ENCODE measurements at regions not wholly inside any gene's neighbourhood (a gene's known extent, or its start where the extent isn't known, plus 50 kb on each side); places are given as distances from the start of the nearest gene placed in this dataset.

DNA sequence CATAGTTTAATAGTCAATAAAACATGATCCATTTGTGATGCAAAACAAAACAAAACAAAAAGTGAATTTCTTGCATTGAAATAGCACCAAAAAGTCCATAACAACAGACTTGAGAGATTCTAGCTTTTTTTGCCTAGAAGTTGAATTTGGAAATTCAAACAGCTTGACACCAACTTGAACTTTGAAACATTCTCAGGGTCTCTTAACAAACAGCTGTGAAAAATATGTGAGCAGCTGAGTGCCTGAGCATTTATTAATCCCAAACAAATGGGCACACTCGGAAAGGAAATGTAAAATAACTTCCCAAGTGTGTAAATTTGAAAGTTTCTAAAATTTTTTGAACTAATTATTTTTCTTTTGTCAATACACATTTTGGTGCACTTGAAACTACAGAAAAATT is 56.0 kb upstream of the HMHB1 start:
- DNase-seq (ENCODE audit: low read depth) = no peak
- no peak overlapping the region for H3K4me3 ChIP-seq (ENCODE audit: low read depth, low read length)
- TF ChIP-seq, protein P1, sequence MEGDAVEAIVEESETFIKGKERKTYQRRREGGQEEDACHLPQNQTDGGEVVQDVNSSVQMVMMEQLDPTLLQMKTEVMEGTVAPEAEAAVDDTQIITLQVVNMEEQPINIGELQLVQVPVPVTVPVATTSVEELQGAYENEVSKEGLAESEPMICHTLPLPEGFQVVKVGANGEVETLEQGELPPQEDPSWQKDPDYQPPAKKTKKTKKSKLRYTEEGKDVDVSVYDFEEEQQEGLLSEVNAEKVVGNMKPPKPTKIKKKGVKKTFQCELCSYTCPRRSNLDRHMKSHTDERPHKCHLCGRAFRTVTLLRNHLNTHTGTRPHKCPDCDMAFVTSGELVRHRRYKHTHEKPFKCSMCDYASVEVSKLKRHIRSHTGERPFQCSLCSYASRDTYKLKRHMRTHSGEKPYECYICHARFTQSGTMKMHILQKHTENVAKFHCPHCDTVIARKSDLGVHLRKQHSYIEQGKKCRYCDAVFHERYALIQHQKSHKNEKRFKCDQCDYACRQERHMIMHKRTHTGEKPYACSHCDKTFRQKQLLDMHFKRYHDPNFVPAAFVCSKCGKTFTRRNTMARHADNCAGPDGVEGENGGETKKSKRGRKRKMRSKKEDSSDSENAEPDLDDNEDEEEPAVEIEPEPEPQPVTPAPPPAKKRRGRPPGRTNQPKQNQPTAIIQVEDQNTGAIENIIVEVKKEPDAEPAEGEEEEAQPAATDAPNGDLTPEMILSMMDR (IDR thresholded peaks at IDR 0.05; ENCODE audit: insufficient read depth, low read depth, low read length, missing control alignments) = no peak

DNA sequence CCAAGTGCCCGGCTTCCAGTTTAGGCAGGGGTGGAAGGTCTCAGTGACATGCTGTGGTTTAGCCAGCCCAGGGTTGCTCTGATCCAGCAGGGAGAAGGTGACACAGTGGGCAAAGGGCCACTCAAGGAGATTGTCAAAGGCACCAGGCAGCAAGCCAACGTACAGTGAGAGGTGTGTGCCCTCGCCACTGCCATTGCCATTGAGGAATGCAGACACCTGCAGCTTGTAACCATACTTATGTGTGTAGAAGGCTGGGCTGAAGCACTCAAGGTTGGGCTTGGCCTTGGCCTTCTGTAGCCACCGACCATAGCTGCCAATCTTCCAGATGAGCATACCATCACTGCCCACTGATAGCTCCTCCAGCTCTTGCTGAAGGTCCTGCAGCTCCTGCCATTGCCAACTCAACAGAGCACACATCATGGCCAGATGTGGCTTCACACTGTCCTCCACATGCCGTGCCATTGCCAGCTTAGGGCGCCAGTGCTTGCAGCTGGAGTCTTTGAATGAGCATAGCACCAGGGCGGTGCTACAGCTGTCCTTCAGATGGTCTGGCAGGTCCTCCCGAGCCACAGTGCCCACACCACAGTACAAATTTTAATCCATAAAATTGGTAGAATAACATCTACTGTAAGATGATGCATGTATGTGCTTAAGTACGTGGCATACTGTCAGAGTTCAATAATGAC is 59.7 kb upstream of the HMHB1 start:
- TF ChIP-seq, protein P1 (IDR thresholded peaks at IDR 0.05; ENCODE audit: insufficient read depth, low read depth, low read length, missing control alignments) = no peak
- no peak overlapping the region for H3K4me3 ChIP-seq (ENCODE audit: low read depth, low read length)
- DNase-seq (ENCODE audit: low read depth) = no peak

DNA sequence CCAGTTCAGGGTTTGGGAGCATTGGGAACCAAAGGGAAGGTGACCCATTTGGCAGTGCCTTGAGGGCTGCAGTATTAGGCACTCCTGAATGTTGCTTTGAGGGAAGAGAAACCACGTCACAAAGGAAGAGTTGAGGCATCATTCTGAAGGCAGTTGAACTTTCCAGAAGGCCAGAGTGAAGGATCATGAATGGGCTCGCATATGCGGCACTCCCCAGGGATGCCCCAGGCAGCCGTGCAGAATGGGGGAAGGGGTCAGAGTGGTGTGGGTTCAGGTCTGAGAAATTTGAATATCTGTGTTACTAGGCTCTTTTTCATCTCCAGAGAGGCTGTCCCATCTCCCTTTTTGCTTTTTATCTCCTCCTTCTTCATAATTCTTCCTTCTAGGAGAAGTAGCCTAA is 60.6 kb upstream of the HMHB1 start:
- TF ChIP-seq, protein P1 (IDR thresholded peaks at IDR 0.05; ENCODE audit: insufficient read depth, low read depth, low read length, missing control alignments) = no peak
- no peak overlapping the region for H3K4me3 ChIP-seq (ENCODE audit: low read depth, low read length)
- no peak for DNase-seq (ENCODE audit: low read depth)

DNA sequence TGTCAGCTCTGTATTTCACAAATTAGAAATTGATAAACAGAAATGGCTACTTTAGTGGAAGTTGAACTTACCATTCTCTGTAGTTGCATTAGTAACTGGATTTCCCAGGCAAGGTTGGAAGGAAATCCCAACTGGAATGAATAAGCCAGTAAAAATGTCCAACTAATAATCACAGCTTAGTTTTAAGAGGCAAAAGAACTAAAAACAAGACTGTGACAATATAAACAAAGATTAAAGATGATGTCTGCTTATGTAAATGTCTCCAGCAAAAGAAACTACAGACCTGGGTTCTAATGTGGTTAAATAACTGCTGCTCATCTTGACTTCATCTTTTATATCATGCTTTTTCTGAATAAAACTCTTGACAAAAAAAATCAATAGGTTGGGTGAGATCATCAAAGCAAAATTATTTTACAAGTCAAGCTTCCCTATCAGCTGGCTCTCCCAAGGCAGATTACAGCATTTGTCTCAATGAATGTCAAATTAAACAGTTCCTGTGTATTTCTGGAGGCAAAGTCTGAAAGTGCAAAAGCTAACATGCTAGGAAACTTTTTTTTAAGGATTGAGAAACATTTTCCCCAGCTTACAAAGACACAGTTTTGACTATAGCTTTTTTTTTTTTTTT is 62.3 kb upstream of the HMHB1 start:
- TF ChIP-seq, protein P1 (IDR thresholded peaks at IDR 0.05; ENCODE audit: insufficient read depth, low read depth, low read length, missing control alignments) = no peak
- H3K4me3 ChIP-seq (ENCODE audit: low read depth, low read length) = no peak overlapping the region
- DNase-seq (ENCODE audit: low read depth) = no peak

DNA sequence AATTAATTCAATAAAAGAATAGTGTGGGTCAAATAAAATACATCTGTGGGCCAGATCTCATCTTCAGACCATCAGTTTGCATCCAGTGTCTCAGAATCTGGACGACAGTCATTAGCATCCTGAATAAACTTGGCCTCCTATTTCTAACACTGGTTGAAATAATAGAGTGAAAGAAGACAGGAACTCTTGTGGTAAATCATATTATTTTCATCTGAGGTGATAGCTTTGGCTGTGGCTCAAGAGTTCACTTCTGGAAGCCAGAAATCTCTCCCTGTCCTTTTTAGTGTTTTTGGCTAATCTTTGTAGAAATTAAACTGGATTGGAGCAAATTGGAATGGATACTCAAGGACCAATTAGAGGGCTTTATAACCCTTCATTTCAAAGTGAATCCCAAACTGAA is 63.4 kb upstream of the HMHB1 start:
- TF ChIP-seq, protein P1 (IDR thresholded peaks at IDR 0.05; ENCODE audit: insufficient read depth, low read depth, low read length, missing control alignments) = no peak
- no peak overlapping the region for H3K4me3 ChIP-seq (ENCODE audit: low read depth, low read length)
- DNase-seq (ENCODE audit: low read depth) = no peak

DNA sequence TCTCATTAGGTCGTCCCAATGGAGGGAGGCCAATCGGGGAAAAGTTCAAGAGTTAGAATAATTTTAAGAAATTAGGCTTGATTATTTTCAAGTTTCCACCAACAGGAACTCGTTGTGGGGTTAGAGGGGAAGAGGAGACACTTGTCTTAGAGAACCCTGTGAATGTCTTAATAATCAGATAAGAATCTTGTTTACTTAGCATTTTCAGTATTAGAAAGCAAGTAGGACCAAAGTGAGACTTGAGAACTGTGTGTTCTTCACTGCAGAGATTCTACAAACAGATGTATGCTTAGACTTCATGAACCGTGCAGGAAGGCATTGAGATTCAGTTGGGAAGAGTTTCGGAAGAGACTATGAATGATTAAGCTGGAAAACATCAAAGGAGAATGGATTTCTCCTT is 69.0 kb upstream of the HMHB1 start:
- TF ChIP-seq, protein P1 (IDR thresholded peaks at IDR 0.05; ENCODE audit: insufficient read depth, low read depth, low read length, missing control alignments) = no peak
- no peak for DNase-seq (ENCODE audit: low read depth)

DNA sequence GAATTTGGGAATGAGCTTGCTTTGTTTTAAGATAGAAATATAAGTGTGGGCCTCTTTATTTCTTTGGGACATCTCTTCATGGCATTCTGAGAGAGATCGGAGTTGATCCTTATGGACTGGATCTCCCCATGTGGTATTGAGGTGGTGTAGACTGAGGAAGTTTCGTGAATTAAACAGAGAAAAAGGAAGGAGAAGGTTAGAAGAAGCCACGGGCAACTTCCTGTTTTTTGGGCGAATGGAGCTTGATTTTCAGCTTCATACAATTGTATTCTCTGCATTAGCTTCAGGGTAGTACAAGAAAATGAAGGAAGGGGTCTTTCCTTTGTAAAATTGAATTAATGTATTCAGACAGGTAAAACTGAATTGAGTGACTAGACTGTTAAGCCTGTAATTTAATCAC is 70.5 kb upstream of the HMHB1 start:
- H3K4me3 ChIP-seq (ENCODE audit: low read depth, low read length) = no peak overlapping the region
- no peak for DNase-seq (ENCODE audit: low read depth)
- TF ChIP-seq, protein P1 (IDR thresholded peaks at IDR 0.05; ENCODE audit: insufficient read depth, low read depth, low read length, missing control alignments) = no peak

More for the DNA sequence above, 69.0 kb upstream of the HMHB1 start:
- no peak overlapping the region for H3K4me3 ChIP-seq (ENCODE audit: low read depth, low read length)

Data from GM12865 (cell line).